PC-9 (cell line): ENCODE measurements at regions not wholly inside any gene's neighbourhood (a gene's known extent, or its start where the extent isn't known, plus 50 kb on each side); places are given as distances from the start of the nearest gene placed in this dataset.

ENCODE experiments used
- CTCF ChIP-seq: fragments of 200-600 bp; sonication (generic); conservative IDR thresholded peaks from 2 replicates; pipeline ENCODE4 v1.6.1; 2017; ENCODE audit warnings: mixed run types, antibody characterized with exemption, mild to moderate bottlenecking, moderate library complexity
- EZH2 ChIP-seq: fragments of 200-600 bp; sonication (generic); IDR thresholded peaks from 2 replicates; pipeline ENCODE4 v1.8.0; 2017; ENCODE audit warnings: antibody characterized with exemption, low read depth

GRCh38 chr15:94843060-94843459 is 611.7 kb downstream of the MCTP2 start:
- TF ChIP-seq EZH2, result no peak
- no peak for TF ChIP-seq CTCF
